ENCODE measurements at regions not wholly inside any gene's neighbourhood (a gene's known extent, or its start where the extent isn't known, plus 50 kb on each side); places are given as distances from the start of the nearest gene placed in this dataset.

- TF ChIP-seq RCOR1 (conservative IDR thresholded peaks at IDR 0.05; ENCODE audit: low read depth, low read length) (no peak), SUPT20H (IDR thresholded peaks at IDR 0.05; ENCODE audit: borderline replicate concordance, control insufficient read depth, low read depth, low read length) (no peak)
These were observed 364.3 kb upstream of the HS3ST5 start (continued) for GRCh38 chr6:114707081-114707620.

GRCh38 chr6:114690625-114691024, 347.8 kb upstream of the HS3ST5 start:
- ChIA-PET POLR2A (no interaction called here), CTCF (interaction anchor here (1.2 to 2.0 kb wide), 3 partner anchors 9 to 60 kb away, joined by 3 to 7 read pairs (median 4); no protein-coding TSS in a partner anchor), SMC1A (ENCODE audit: uncharacterized antibody, unreplicated experiment) (interaction anchor here (1.0 kb wide), 1 partner anchor 10 kb away, joined by 4 read pairs; no protein-coding TSS in a partner anchor), RAD21 (ENCODE audit: unreplicated experiment) (no interaction called here)
- Histone ChIP-seq H3K9ac (ENCODE audit: control insufficient read depth, insufficient read depth, low read length) (no peak overlapping the region), H3K27me3 (replicated peaks in 1 of 2; ENCODE audit: control insufficient read depth in 2 of 2, insufficient read depth in 2 of 2, low read length in 1 of 2) (no peaks in the 10 kb centered on the region), H3K9me3 (replicated peaks; ENCODE audit: control insufficient read depth, insufficient read depth, low read length) (no peaks in the 10 kb centered on the region), H3K27ac (ENCODE audit: control insufficient read depth, insufficient read depth) (no peak overlapping the region), H3K79me2 (ENCODE audit: control insufficient read depth, insufficient read depth, low read length) (no peaks in the 10 kb centered on the region), H3K36me3 (ENCODE audit: control insufficient read depth in 2 of 2, insufficient read depth in 2 of 2, low read length in 1 of 2) (no peaks in the 10 kb centered on the region), H3K4me1 (ENCODE audit: control insufficient read depth, insufficient read depth, low read length) (no peaks in the 10 kb centered on the region), H2AFZ (ENCODE audit: control insufficient read depth, low read depth, low read length) (no peak overlapping the region), H3K4me3 (no peak overlapping the region), H3K4me2 (ENCODE audit: control insufficient read depth, insufficient read depth) (no peak overlapping the region), H4K20me1 (ENCODE audit: control insufficient read depth, insufficient read depth) (no peaks in the 10 kb centered on the region)
- intact Hi-C loops (cut with micrococcal nuclease; ENCODE audit: unreplicated experiment) (no loop called here), in situ Hi-C loops (cut with MboI) (no loop called here)
- FAIRE-seq, result no peak
- DNase-seq (ENCODE audit: low read depth, low spot score), result no peak
- WGBS (ENCODE audit: insufficient coverage, insufficient replicate concordance, low lambda C conversion rate, missing lambda C conversion rate), result 28% methylated on average over 4 of the region's 4 CpGs
- BruUV-seq (replicated peaks), result no TSS peak
- ATAC-seq, result no peak; the same call in 2 of the 3 replicates
- TF ChIP-seq RELB (IDR thresholded peaks at IDR 0.05; ENCODE audit: low read depth) (no peak), ATF2 (IDR thresholded peaks at IDR 0.05; ENCODE audit: low read length) (no peak), SREBF1 (IDR thresholded peaks at IDR 0.05; ENCODE audit: low read length) (no peak), PRDM15 (CRISPR knock-in tag; IDR thresholded peaks at IDR 0.05) (no peak), EP300 (IDR thresholded peaks at IDR 0.05; ENCODE audit: borderline replicate concordance in 1 of 2, control insufficient read depth in 1 of 2, low read depth in 2 of 2, low read length in 2 of 2) (no peak), NBN (IDR thresholded peaks at IDR 0.05) (no peak), E4F1 (IDR thresholded peaks at IDR 0.05; ENCODE audit: borderline replicate concordance, partially characterized antibody) (no peak), CTCF (IDR thresholded peaks at IDR 0.05 in 2 of 3, conservative IDR thresholded peaks at IDR 0.05 in 1 of 3; ENCODE audit: control insufficient read depth in 2 of 3, extremely low read depth in 1 of 3, insufficient read depth in 1 of 3, low read depth in 3 of 3, low read length in 3 of 3) (peak in 1 of 3 experiments; percentile 19; a peak in 1 of 6 replicates)
